ENCODE measurements at regions not wholly inside any gene's neighbourhood (a gene's known extent, or its start where the extent isn't known, plus 50 kb on each side); places are given as distances from the start of the nearest gene placed in this dataset.

DNA sequence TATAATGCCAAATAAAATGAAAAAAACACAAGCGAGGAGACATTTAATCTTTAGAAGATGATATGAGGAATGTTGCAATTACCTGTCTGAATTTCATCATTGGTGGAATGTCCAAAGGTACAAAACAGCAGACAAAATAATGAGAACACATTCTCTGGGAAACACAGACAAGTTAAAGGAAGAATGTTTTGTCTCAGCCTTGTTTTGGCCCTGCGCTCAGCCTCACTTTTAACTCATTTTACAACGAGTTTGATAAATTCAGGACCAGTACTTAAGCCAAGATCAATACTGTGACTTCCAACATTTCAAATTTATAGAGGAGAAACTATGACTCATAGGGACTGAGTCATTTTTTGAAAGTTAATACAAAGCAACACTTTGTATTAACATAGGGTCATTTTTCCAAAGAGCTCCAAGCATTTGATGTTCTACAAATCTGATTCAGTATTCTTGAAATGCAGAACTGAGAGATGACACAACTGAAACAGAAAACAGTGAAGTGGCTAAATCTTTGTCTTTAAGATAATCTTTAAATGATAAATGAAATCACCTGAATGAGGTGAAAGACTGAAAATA, 833.2 kb upstream of the CHAC2 start:
- Mint-ChIP-seq H3K4me3 (no peak overlapping the region), H3K27ac (peak overlapping the region; percentile 28), H3K4me1 (no peaks in the 10 kb centered on the region), H3K27me3 (ENCODE audit: insufficient read depth, low read depth, poor library complexity) (no peaks in the 10 kb centered on the region), H3K36me3 (ENCODE audit: low read depth) (peaks cover 13% of the 10 kb centered on the region), H3K9me3 (peaks cover 14% of the 10 kb centered on the region)
- no peaks in the 10 kb centered on the region for H3K79me2 ChIP-seq (replicated peaks; ENCODE audit: insufficient read depth)
- H4K20me1 ChIP-seq (replicated peaks; ENCODE audit: insufficient read depth): no peaks in the 10 kb centered on the region; the same call in 1 of the 2 replicates
- H2AFZ ChIP-seq: peak overlapping the region; percentile 23; the same call in 1 of the 2 replicates
- no peaks in the 10 kb centered on the region for H3K36me3 ChIP-seq (ENCODE audit: insufficient read depth)
- no peak for TF ChIP-seq JUNB (IDR thresholded peaks at IDR 0.05; ENCODE audit: unreplicated experiment)
- TF ChIP-seq, protein P1, sequence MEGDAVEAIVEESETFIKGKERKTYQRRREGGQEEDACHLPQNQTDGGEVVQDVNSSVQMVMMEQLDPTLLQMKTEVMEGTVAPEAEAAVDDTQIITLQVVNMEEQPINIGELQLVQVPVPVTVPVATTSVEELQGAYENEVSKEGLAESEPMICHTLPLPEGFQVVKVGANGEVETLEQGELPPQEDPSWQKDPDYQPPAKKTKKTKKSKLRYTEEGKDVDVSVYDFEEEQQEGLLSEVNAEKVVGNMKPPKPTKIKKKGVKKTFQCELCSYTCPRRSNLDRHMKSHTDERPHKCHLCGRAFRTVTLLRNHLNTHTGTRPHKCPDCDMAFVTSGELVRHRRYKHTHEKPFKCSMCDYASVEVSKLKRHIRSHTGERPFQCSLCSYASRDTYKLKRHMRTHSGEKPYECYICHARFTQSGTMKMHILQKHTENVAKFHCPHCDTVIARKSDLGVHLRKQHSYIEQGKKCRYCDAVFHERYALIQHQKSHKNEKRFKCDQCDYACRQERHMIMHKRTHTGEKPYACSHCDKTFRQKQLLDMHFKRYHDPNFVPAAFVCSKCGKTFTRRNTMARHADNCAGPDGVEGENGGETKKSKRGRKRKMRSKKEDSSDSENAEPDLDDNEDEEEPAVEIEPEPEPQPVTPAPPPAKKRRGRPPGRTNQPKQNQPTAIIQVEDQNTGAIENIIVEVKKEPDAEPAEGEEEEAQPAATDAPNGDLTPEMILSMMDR (conservative IDR thresholded peaks at IDR 0.05; ENCODE audit: low read depth in 2 of 2): no peak
- no peak overlapping the region for H3K27ac ChIP-seq (ENCODE audit: low read depth)
- H3F3A ChIP-seq (replicated peaks; ENCODE audit: low read depth): no peaks in the 10 kb centered on the region
- peaks cover 4% of the 10 kb centered on the region; the same call in 1 of the 2 replicates for H3K9me2 ChIP-seq (ENCODE audit: insufficient read depth)
- H3K4me1 ChIP-seq (ENCODE audit: insufficient read depth): 0 out of 2 replicates have a peak, but pooled peaks cover 5% of the 10 kb centered on the region
- H3K27me3 ChIP-seq (ENCODE audit: insufficient read depth): no peaks in the 10 kb centered on the region
- DNase-seq (ENCODE audit: low spot score) (no peak), ATAC-seq (no peak)
- no peak overlapping the region for H3K4me2 ChIP-seq
- no peak overlapping the region for H3K4me3 ChIP-seq

DNA sequence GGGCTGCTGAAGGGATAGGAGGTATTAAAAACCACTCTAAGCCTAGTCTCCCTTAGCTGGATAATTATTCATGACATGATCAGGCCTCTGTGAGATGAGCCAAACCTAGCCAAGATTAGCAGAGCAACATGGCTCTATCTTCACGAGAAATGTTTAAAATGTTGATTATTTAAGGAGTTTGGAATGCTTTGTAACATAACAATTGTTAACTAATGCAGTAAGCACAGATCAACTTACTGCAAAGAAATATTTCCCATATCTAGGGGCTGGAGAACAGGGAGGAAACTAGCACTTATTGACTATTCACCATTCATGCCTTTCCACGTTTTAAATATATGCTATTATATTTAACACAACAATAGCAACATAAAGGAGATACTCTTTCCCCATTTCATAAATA, 833.7 kb upstream of the CHAC2 start:
- DNase-seq (ENCODE audit: low spot score): no peak
- TF ChIP-seq POLR2AphosphoS5 (IDR thresholded peaks at IDR 0.05; ENCODE audit: low read depth) (no peak), STAT1 (IDR thresholded peaks at IDR 0.05; ENCODE audit: unreplicated experiment) (no peak), CREB1 (CRISPR knock-in tag; IDR thresholded peaks at IDR 0.05; ENCODE audit: low read depth) (no peak), JUNB (IDR thresholded peaks at IDR 0.05; ENCODE audit: unreplicated experiment) (no peak)
- H3K36me3 ChIP-seq (ENCODE audit: insufficient read depth): no peaks in the 10 kb centered on the region
- no peaks in the 10 kb centered on the region; the same call in 1 of the 2 replicates for H4K20me1 ChIP-seq (replicated peaks; ENCODE audit: insufficient read depth)
- H3F3A ChIP-seq (replicated peaks; ENCODE audit: low read depth): no peaks in the 10 kb centered on the region
- H3K4me2 ChIP-seq: no peak overlapping the region
- Mint-ChIP-seq H3K27me3 (ENCODE audit: insufficient read depth, low read depth, poor library complexity) (no peaks in the 10 kb centered on the region), H3K4me3 (no peak overlapping the region), H3K9me3 (peaks cover 19% of the 10 kb centered on the region), H3K27ac (no peak overlapping the region), H3K4me1 (no peaks in the 10 kb centered on the region), H3K36me3 (ENCODE audit: low read depth) (peaks cover 18% of the 10 kb centered on the region)
- no peak overlapping the region for H3K4me3 ChIP-seq
- H3K27me3 ChIP-seq (ENCODE audit: insufficient read depth): no peaks in the 10 kb centered on the region
- ATAC-seq: no peak
- H3K4me1 ChIP-seq (ENCODE audit: insufficient read depth): 0 out of 2 replicates have a peak, but pooled peaks cover 5% of the 10 kb centered on the region
- no peaks in the 10 kb centered on the region for H3K79me2 ChIP-seq (replicated peaks; ENCODE audit: insufficient read depth)
- no peak overlapping the region for H3K27ac ChIP-seq (ENCODE audit: low read depth)
- H2AFZ ChIP-seq: no peak overlapping the region; the same call in 1 of the 2 replicates
- peaks cover 4% of the 10 kb centered on the region; the same call in 1 of the 2 replicates for H3K9me2 ChIP-seq (ENCODE audit: insufficient read depth)

DNA sequence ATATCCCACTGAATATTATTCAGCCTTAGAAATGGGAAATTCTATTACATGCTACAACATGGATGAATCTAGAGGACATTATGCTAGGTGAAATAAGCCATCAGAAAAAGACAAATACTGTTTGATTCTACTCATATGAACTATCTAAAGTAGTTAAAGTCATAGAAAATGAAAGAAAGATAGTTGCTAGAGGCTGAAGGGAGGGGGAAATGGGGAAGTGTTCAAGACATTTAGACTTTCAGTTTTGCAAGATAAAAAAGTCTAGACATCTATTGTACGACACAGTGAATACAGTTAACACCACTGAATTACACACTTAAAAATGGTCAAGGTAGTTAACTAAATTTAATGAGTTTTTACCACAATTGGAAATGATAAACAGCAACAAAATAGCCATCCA, 835.9 kb upstream of the CHAC2 start:
- no peaks in the 10 kb centered on the region for H3K4me1 Mint-ChIP-seq
- H3K9me3 Mint-ChIP-seq: peaks cover 24% of the 10 kb centered on the region
- no peaks in the 10 kb centered on the region; the same call in 1 of the 2 replicates for H4K20me1 ChIP-seq (replicated peaks; ENCODE audit: insufficient read depth)
- no peak for ATAC-seq
- no peaks in the 10 kb centered on the region for H3K79me2 ChIP-seq (replicated peaks; ENCODE audit: insufficient read depth)
- no peak for DNase-seq (ENCODE audit: low spot score)
- no peak overlapping the region for H3K4me3 Mint-ChIP-seq
- 0 out of 2 replicates have a peak, but pooled peaks cover 5% of the 10 kb centered on the region for H3K4me1 ChIP-seq (ENCODE audit: insufficient read depth)
- no peak overlapping the region for H3K4me3 ChIP-seq
- H3K27ac Mint-ChIP-seq: no peak overlapping the region
- no peaks in the 10 kb centered on the region for H3K27me3 ChIP-seq (ENCODE audit: insufficient read depth)
- no peak overlapping the region for H3K27ac ChIP-seq (ENCODE audit: low read depth)
- H2AFZ ChIP-seq: no peak overlapping the region
- H3F3A ChIP-seq (replicated peaks; ENCODE audit: low read depth): no peaks in the 10 kb centered on the region
- H3K36me3 ChIP-seq (ENCODE audit: insufficient read depth): no peaks in the 10 kb centered on the region
- no peaks in the 10 kb centered on the region for H3K9me2 ChIP-seq (ENCODE audit: insufficient read depth)
- H3K36me3 Mint-ChIP-seq (ENCODE audit: low read depth): peaks cover 24% of the 10 kb centered on the region
- H3K27me3 Mint-ChIP-seq (ENCODE audit: insufficient read depth, low read depth, poor library complexity): no peaks in the 10 kb centered on the region
- H3K4me2 ChIP-seq: no peak overlapping the region
- TF ChIP-seq ZNF331 (CRISPR knock-in tag; IDR thresholded peaks at IDR 0.05; ENCODE audit: low read depth) (no peak), EZH2 (IDR thresholded peaks at IDR 0.05; ENCODE audit: low read depth, unreplicated experiment) (no peak), NANOG (IDR thresholded peaks at IDR 0.05; ENCODE audit: borderline replicate concordance) (no peak), JUNB (IDR thresholded peaks at IDR 0.05; ENCODE audit: unreplicated experiment) (no peak), STAT1 (IDR thresholded peaks at IDR 0.05; ENCODE audit: unreplicated experiment) (no peak), EZH2phosphoT487 (IDR thresholded peaks at IDR 0.05; ENCODE audit: unreplicated experiment) (no peak), ZNF114 (CRISPR knock-in tag; IDR thresholded peaks at IDR 0.05) (no peak)
- TF ChIP-seq, protein P2, sequence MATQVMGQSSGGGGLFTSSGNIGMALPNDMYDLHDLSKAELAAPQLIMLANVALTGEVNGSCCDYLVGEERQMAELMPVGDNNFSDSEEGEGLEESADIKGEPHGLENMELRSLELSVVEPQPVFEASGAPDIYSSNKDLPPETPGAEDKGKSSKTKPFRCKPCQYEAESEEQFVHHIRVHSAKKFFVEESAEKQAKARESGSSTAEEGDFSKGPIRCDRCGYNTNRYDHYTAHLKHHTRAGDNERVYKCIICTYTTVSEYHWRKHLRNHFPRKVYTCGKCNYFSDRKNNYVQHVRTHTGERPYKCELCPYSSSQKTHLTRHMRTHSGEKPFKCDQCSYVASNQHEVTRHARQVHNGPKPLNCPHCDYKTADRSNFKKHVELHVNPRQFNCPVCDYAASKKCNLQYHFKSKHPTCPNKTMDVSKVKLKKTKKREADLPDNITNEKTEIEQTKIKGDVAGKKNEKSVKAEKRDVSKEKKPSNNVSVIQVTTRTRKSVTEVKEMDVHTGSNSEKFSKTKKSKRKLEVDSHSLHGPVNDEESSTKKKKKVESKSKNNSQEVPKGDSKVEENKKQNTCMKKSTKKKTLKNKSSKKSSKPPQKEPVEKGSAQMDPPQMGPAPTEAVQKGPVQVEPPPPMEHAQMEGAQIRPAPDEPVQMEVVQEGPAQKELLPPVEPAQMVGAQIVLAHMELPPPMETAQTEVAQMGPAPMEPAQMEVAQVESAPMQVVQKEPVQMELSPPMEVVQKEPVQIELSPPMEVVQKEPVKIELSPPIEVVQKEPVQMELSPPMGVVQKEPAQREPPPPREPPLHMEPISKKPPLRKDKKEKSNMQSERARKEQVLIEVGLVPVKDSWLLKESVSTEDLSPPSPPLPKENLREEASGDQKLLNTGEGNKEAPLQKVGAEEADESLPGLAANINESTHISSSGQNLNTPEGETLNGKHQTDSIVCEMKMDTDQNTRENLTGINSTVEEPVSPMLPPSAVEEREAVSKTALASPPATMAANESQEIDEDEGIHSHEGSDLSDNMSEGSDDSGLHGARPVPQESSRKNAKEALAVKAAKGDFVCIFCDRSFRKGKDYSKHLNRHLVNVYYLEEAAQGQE (IDR thresholded peaks at IDR 0.05; ENCODE audit: unreplicated experiment): no peak

Data from GM23338 (cell line).